SK-N-SH treated with all-trans-retinoic acid at 6 μM for 48 hours (cell line): ENCODE measurements at regions not wholly inside any gene's neighbourhood (a gene's known extent, or its start where the extent isn't known, plus 50 kb on each side); places are given as distances from the start of the nearest gene placed in this dataset.

Experiments
- ARNTL ChIP-seq: fragments of 450-650 bp; formaldehyde crosslinking; IDR thresholded peaks from 2 replicates; pipeline ENCODE4 v1.5.0; 2020; ENCODE audit warnings: low read depth, mild to moderate bottlenecking, moderate library complexity, borderline replicate concordance
- CREB5 ChIP-seq: fragments of 250-450 bp; sonication (Bioruptor Pico); IDR thresholded peaks from 2 replicates; pipeline ENCODE4 v1.5.1; 2020; ENCODE audit warnings: low read depth, mild to moderate bottlenecking, moderate library complexity
- CSDC2 ChIP-seq: fragments of 250-450 bp; sonication (Bioruptor Pico); IDR thresholded peaks from 2 replicates; pipeline ENCODE4 v1.5.0; 2020; ENCODE audit warnings: mild to moderate bottlenecking, moderate library complexity
- CSRNP3 ChIP-seq: fragments of 250-450 bp; sonication (Bioruptor Pico); IDR thresholded peaks from 2 replicates; pipeline ENCODE4 v1.5.1; 2021; ENCODE audit warnings: mild to moderate bottlenecking, moderate library complexity
- RARB ChIP-seq: fragments of 250-450 bp; sonication (Bioruptor Pico); IDR thresholded peaks from 2 replicates; pipeline ENCODE4 v1.8.0; 2021; ENCODE audit warnings: mild to moderate bottlenecking, moderate library complexity
- SNAI2 ChIP-seq: fragments of 250-450 bp; sonication (Bioruptor Pico); IDR thresholded peaks from 2 replicates; pipeline ENCODE4 v1.5.0; 2020; ENCODE audit warnings: mild to moderate bottlenecking, moderate library complexity
- TOX ChIP-seq: fragments of 250-450 bp; sonication (Bioruptor Pico); IDR thresholded peaks from 2 replicates; pipeline ENCODE4 v1.8.0; 2021; ENCODE audit warnings: mild to moderate bottlenecking, moderate library complexity, borderline replicate concordance
- ZFP30 ChIP-seq: fragments of 450-650 bp; formaldehyde crosslinking; IDR thresholded peaks from 2 replicates; pipeline ENCODE4 v1.5.0; 2022; ENCODE audit warnings: mild to moderate bottlenecking, moderate library complexity
- ZNF565 ChIP-seq: fragments of 450-650 bp; formaldehyde crosslinking; conservative IDR thresholded peaks from 2 replicates; pipeline ENCODE4 v1.5.0; 2020; ENCODE audit warnings: low read depth, mild to moderate bottlenecking, moderate library complexity
- ZNF70 ChIP-seq: fragments of 450-650 bp; formaldehyde crosslinking; IDR thresholded peaks from 2 replicates; pipeline ENCODE4 v1.5.0; 2020; ENCODE audit warnings: mild to moderate bottlenecking, moderate library complexity
- ZNF8 ChIP-seq: fragments of 450-650 bp; formaldehyde crosslinking; IDR thresholded peaks from 2 replicates; pipeline ENCODE4 v1.5.0; 2020; ENCODE audit warnings: mild to moderate bottlenecking, moderate library complexity
- TF ChIP-seq, protein P1 (sequence below): fragments of 250-450 bp; sonication (Bioruptor Pico); IDR thresholded peaks from 2 replicates; pipeline ENCODE4 v1.5.0; 2020; ENCODE audit warnings: mild to moderate bottlenecking, moderate library complexity
- TF ChIP-seq, protein P2 (sequence below): fragments of 250-450 bp; sonication (Bioruptor Pico); IDR thresholded peaks from 2 replicates; pipeline ENCODE4 v1.8.0; 2020; ENCODE audit warnings: mild to moderate bottlenecking, moderate library complexity, borderline replicate concordance
- TF ChIP-seq, protein P3 (sequence below): fragments of 250-450 bp; sonication (Bioruptor Pico); IDR thresholded peaks from 2 replicates; pipeline ENCODE4 v1.8.0; 2021; ENCODE audit warnings: low read depth, mild to moderate bottlenecking, moderate library complexity, borderline replicate concordance

DNA sequence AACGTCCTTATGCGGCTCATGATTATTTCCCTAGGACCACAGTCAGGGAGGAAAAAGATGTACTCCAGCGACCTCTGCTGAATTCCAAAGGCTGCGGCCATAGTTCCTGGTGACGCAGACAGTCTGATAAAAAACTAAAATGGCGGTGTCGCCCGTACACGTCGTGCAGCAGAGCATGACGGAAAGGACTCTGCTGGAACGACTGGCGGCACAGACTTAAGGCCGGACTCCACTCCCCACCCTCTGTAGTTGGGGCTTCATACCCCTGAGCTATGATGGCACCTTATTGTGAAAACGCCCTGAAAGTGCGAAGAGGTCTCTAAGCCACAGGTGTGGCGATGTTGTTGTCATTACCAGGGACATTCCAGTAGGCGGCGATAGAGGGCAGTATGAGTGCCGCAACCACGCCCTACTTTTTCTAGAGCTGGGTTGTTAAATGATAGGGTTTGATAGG lies 90.0 kb upstream of the EDA2R start:
- TF ChIP-seq CSDC2 (CRISPR knock-in tag) (no peak), ARNTL (no peak), CREB5 (CRISPR knock-in tag) (no peak), TOX (CRISPR knock-in tag) (no peak), ZNF70 (CRISPR knock-in tag) (no peak), RARB (CRISPR knock-in tag) (no peak), ZNF8 (CRISPR knock-in tag) (no peak), ZNF565 (no peak), ZFP30 (CRISPR knock-in tag) (no peak), SNAI2 (CRISPR knock-in tag) (no peak), CSRNP3 (no peak)
- TF ChIP-seq, protein P1, sequence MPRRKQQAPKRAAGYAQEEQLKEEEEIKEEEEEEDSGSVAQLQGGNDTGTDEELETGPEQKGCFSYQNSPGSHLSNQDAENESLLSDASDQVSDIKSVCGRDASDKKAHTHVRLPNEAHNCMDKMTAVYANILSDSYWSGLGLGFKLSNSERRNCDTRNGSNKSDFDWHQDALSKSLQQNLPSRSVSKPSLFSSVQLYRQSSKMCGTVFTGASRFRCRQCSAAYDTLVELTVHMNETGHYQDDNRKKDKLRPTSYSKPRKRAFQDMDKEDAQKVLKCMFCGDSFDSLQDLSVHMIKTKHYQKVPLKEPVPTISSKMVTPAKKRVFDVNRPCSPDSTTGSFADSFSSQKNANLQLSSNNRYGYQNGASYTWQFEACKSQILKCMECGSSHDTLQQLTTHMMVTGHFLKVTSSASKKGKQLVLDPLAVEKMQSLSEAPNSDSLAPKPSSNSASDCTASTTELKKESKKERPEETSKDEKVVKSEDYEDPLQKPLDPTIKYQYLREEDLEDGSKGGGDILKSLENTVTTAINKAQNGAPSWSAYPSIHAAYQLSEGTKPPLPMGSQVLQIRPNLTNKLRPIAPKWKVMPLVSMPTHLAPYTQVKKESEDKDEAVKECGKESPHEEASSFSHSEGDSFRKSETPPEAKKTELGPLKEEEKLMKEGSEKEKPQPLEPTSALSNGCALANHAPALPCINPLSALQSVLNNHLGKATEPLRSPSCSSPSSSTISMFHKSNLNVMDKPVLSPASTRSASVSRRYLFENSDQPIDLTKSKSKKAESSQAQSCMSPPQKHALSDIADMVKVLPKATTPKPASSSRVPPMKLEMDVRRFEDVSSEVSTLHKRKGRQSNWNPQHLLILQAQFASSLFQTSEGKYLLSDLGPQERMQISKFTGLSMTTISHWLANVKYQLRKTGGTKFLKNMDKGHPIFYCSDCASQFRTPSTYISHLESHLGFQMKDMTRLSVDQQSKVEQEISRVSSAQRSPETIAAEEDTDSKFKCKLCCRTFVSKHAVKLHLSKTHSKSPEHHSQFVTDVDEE (CRISPR knock-in tag): no peak
- TF ChIP-seq, protein P2, sequence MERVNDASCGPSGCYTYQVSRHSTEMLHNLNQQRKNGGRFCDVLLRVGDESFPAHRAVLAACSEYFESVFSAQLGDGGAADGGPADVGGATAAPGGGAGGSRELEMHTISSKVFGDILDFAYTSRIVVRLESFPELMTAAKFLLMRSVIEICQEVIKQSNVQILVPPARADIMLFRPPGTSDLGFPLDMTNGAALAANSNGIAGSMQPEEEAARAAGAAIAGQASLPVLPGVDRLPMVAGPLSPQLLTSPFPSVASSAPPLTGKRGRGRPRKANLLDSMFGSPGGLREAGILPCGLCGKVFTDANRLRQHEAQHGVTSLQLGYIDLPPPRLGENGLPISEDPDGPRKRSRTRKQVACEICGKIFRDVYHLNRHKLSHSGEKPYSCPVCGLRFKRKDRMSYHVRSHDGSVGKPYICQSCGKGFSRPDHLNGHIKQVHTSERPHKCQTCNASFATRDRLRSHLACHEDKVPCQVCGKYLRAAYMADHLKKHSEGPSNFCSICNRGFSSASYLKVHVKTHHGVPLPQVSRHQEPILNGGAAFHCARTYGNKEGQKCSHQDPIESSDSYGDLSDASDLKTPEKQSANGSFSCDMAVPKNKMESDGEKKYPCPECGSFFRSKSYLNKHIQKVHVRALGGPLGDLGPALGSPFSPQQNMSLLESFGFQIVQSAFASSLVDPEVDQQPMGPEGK (CRISPR knock-in tag): no peak
- TF ChIP-seq, protein P3, sequence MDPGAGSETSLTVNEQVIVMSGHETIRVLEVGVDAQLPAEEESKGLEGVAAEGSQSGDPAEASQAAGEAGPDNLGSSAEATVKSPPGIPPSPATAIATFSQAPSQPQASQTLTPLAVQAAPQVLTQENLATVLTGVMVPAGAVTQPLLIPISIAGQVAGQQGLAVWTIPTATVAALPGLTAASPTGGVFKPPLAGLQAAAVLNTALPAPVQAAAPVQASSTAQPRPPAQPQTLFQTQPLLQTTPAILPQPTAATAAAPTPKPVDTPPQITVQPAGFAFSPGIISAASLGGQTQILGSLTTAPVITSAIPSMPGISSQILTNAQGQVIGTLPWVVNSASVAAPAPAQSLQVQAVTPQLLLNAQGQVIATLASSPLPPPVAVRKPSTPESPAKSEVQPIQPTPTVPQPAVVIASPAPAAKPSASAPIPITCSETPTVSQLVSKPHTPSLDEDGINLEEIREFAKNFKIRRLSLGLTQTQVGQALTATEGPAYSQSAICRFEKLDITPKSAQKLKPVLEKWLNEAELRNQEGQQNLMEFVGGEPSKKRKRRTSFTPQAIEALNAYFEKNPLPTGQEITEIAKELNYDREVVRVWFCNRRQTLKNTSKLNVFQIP (CRISPR knock-in tag): no peak
